ENCODE measurements at regions not wholly inside any gene's neighbourhood (a gene's known extent, or its start where the extent isn't known, plus 50 kb on each side); places are given as distances from the start of the nearest gene placed in this dataset.

- no peak for TF ChIP-seq CTCF (conservative IDR thresholded peaks at IDR 0.05)
- no peak overlapping the region for H3K27ac ChIP-seq
Measured at GRCh38 chr9:22395687-22396141, 50.9 kb upstream of the DMRTA1 start.

All from VCaP (cell line).